ENCODE measurements at regions not wholly inside any gene's neighbourhood (a gene's known extent, or its start where the extent isn't known, plus 50 kb on each side); places are given as distances from the start of the nearest gene placed in this dataset.
"Not testable (repeated sequence)": the region's sequence is repeated elsewhere in the genome, so short reads cannot be mapped to it uniquely, and the experiment has no call there.

- intact Hi-C loops (cut with micrococcal nuclease), result no loop called here
These were observed 227.9 kb upstream of the IRAK1BP1 start for GRCh38 chr6:78639111-78640110.

GRCh38 chr6:78643976-78644375, 223.4 kb upstream of the IRAK1BP1 start:
- intact Hi-C loops (cut with micrococcal nuclease), result not testable (repeated sequence)

- intact Hi-C loops (cut with micrococcal nuclease), result not testable (repeated sequence)
These were observed 220.6 kb upstream of the IRAK1BP1 start for GRCh38 chr6:78646542-78647415.

- intact Hi-C loops (cut with micrococcal nuclease), result not testable (repeated sequence)
These were observed 201.5 kb upstream of the IRAK1BP1 start for GRCh38 chr6:78665819-78666218.

GRCh38 chr6:78666764-78667163, 200.6 kb upstream of the IRAK1BP1 start:
- intact Hi-C loops (cut with micrococcal nuclease), result no loop called here

- intact Hi-C loops (cut with micrococcal nuclease), result no loop called here
These were observed 197.2 kb upstream of the IRAK1BP1 start for GRCh38 chr6:78670156-78670555.

- intact Hi-C loops (cut with micrococcal nuclease), result no loop called here
These were observed 196.5 kb upstream of the IRAK1BP1 start for GRCh38 chr6:78670802-78671201.

- intact Hi-C loops (cut with micrococcal nuclease), result not testable (repeated sequence)
These were observed 191.0 kb upstream of the IRAK1BP1 start for GRCh38 chr6:78676069-78677007.

GRCh38 chr6:78688668-78689067, 178.7 kb upstream of the IRAK1BP1 start:
- intact Hi-C loops (cut with micrococcal nuclease), result no loop called here

- intact Hi-C loops (cut with micrococcal nuclease), result no loop called here
These were observed 173.5 kb upstream of the IRAK1BP1 start for GRCh38 chr6:78693835-78694234.

- intact Hi-C loops (cut with micrococcal nuclease), result not testable (repeated sequence)
These were observed 172.7 kb upstream of the IRAK1BP1 start for GRCh38 chr6:78694628-78695027.

- intact Hi-C loops (cut with micrococcal nuclease), result no loop called here
These were observed 166.4 kb upstream of the IRAK1BP1 start for GRCh38 chr6:78700991-78701390.

GRCh38 chr6:78701407-78701806, 165.9 kb upstream of the IRAK1BP1 start:
- intact Hi-C loops (cut with micrococcal nuclease), result no loop called here

- intact Hi-C loops (cut with micrococcal nuclease), result no loop called here
These were observed 158.3 kb upstream of the IRAK1BP1 start for GRCh38 chr6:78709021-78709420.

- intact Hi-C loops (cut with micrococcal nuclease), result no loop called here
These were observed 153.8 kb upstream of the IRAK1BP1 start for GRCh38 chr6:78713564-78713963.

GRCh38 chr6:78744144-78744543, 123.2 kb upstream of the IRAK1BP1 start:
- intact Hi-C loops (cut with micrococcal nuclease), result no loop called here

GRCh38 chr6:78746457-78746856, 120.9 kb upstream of the IRAK1BP1 start:
- intact Hi-C loops (cut with micrococcal nuclease), result no loop called here

GRCh38 chr6:78749326-78749725, 118.0 kb upstream of the IRAK1BP1 start:
- intact Hi-C loops (cut with micrococcal nuclease), result no loop called here

GRCh38 chr6:78758297-78758798, 109.0 kb upstream of the IRAK1BP1 start:
- intact Hi-C loops (cut with micrococcal nuclease), result not testable (repeated sequence)

GRCh38 chr6:78768271-78768670, 99.1 kb upstream of the IRAK1BP1 start:
- intact Hi-C loops (cut with micrococcal nuclease), result no loop called here

GRCh38 chr6:78770765-78771164, 96.6 kb upstream of the IRAK1BP1 start:
- intact Hi-C loops (cut with micrococcal nuclease), result no loop called here
